Fibroblast of the conjunctiva (primary cell): ENCODE measurements at regions not wholly inside any gene's neighbourhood (a gene's known extent, or its start where the extent isn't known, plus 50 kb on each side); places are given as distances from the start of the nearest gene placed in this dataset.
"Not testable (repeated sequence)": the region's sequence is repeated elsewhere in the genome, so short reads cannot be mapped to it uniquely, and the experiment has no call there.

Source experiments
- DNase-seq: peaks from one replicate; pipeline ENCODE4 v3.0.0-alpha.2; 2010; ENCODE audit warnings: low read depth

GRCh38 chr11:67776852-67777520 lies 102.6 kb upstream of the ALDH3B2 start:
- no peak for DNase-seq

GRCh38 chr11:67774175-67774574 lies 99.8 kb upstream of the ALDH3B2 start:
- DNase-seq = not testable (repeated sequence)

DNA sequence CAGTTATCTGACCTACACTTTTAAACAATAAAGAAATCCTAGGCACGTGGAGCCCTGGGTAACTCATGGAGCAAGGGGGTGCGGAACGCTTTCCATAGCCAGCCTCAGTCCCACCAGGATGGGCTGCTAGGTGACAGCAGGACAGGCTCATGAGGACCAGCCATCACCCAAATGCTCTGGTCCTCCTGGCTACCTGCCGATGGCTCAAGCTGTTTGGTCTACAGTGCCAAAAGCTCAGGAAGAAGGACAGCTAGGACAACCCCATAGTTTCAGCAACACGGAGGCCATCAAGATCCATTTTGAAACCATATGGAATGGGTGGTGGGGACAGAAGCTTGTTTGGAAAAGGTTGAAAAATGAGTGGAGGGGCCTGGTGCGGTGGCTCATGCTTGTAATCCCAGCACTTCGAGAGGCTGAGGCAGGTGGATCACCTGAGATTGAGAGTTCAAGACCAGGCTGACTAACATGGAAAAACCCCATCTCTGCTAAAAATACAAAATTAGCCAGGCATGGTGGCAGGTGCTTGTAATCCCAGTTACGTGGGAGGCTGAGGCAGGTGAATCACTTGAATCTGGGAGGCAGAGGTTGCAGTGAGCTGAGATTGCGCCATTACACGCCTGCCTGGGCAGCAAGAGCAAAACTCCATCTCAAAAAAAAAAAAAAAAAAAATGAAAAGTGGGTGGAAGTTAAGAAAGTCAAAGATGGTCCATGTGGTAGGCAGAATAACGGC lies 93.7 kb upstream of the ALDH3B2 start:
- DNase-seq = not testable (repeated sequence)

- not testable (repeated sequence) for DNase-seq
Observed at GRCh38 chr11:67761211-67761610, 86.8 kb upstream of the ALDH3B2 start.

DNA sequence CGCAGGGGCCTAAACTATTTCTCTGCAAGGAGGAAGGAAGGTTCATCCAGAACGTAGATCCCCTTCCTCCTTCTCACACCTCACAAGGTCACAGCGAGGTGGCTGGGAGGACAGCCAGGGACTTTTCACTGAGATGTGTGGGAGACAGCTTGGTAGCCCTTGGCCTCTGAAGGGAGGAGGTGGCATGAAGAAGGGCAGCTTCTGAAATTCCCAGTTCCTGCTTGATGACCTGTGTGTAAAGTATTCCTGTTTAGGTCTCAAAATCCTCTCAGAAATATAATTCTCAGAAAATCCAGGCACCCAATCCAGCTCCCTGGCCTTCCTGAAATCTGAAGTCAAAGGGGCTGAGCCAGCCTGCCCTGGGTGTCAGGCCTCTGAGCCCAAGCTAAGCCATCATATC lies 84.9 kb upstream of the ALDH3B2 start:
- not testable (repeated sequence) for DNase-seq

- DNase-seq = not testable (repeated sequence)
Observed at GRCh38 chr11:67758467-67758866, 84.0 kb upstream of the ALDH3B2 start.

DNA sequence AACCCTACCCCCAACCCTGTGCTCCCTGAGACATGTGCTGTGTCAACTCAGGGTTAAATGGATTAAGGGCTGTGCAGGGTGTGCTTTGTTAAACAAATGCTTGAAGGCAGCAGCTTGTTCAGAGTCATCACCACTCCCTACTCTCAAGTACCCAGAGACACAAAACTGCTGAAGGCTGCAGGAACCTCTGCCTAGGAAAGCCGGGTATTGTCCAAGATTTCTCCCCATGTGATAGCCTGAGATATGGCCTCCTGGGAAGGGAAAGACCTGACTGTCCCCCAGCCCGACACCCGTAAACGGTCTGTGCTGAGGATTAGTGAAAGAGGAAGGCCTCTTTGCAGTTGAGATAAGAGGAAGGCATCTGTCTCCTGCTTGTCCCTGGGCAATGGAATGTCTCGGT lies 83.6 kb upstream of the ALDH3B2 start:
- DNase-seq = not testable (repeated sequence)

GRCh38 chr11:67753820-67754219 lies 79.4 kb upstream of the ALDH3B2 start:
- not testable (repeated sequence) for DNase-seq

- no peak for DNase-seq
Observed at GRCh38 chr11:67745181-67745726, 70.8 kb upstream of the ALDH3B2 start.

- DNase-seq = not testable (repeated sequence)
Observed at GRCh38 chr11:67744231-67744630, 69.8 kb upstream of the ALDH3B2 start.

- not testable (repeated sequence) for DNase-seq
Observed at GRCh38 chr11:67738231-67738630, 63.8 kb upstream of the ALDH3B2 start.

DNA sequence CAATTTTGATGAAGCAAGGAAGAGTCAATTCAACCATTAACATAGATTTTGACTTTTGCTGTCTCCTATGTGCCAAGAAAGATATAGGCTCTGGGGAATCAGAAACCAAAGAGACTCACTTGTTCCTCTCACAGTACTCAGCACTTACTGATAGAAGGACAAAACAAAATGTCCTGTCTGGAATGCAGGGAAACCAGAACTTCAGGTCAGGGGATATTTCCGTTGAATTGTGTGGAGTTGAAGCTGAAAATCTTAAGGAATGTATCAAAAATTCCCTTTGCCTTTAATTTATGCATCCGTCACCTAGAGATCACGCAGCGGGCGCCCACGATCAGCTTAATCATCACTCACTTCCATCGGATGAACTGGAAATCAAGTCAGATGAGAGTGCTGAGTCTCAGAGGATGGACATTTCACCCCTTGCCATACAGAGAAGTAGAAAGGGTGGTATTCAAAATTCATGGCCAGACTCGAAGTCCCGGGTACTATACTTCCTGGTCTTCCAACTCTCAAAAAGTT lies 63.2 kb upstream of the ALDH3B2 start:
- DNase-seq = not testable (repeated sequence)

GRCh38 chr11:67732045-67732787 lies 57.8 kb upstream of the ALDH3B2 start:
- no peak for DNase-seq

DNA sequence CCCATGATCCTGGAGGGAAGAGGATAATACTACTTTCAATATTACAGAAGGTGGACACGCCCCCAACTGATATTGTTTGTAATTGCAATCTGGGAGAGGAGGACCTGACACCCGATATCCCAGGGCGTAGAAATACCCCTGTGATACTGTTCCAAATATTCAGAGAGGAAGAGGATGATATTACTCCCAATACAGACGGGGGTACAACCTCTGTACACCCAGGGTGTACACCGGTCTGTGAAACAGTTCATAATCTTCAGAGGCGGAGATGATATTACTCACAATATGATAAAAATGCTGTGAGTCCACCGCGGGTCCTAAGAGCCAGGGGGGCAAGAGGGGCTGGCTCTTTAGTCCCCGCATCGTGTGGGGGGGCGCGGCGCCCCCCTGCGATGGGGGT lies 57.2 kb upstream of the ALDH3B2 start:
- DNase-seq = no peak

- not testable (repeated sequence) for DNase-seq
Observed at GRCh38 chr11:67728163-67728571, 53.7 kb upstream of the ALDH3B2 start.

DNA sequence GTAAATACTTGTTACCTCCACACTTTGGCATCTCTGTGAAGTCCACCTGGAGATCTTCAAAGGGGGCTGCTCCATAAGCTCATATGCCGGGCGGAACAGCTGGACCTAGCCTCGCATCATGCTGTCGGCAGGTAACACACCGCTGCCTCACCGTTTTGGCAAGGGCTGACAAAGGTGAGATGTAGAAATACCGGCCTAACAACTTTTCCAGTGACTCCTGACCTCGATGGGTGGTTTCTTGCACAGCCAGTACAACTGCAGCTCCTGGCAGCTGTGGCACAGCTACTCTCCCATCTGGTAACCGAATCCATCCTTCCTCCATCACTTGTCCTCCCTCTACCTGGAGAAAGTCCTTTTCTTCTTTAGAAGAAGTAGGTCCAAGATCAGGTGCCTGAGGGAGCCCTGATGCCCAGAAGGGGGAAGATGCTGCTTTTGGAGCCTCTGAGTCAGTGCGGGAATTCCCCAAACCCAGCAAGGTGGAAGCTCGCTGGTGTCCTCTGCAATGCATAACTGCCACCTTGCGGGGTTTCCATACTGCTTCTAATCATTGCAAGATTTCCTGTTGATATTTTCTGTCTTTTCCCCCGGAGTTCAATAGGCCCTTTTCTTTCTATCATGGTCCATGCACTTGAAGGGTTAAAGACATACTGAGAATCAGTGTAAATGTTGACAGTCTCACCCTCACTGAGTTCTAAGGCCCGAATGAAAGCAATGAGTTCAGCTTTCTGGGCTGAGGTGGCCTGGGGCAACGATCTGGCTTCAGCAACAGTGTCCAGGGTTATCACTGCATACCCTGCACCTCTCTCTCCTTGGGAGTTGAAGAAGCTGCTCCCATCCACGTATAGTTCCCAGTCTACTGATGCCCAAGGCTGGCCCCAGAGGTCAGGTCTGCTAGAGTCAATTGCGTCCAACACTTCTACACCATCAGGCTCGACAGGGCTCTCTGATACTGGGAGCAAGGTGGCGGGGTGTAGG lies 52.9 kb upstream of the ALDH3B2 start:
- DNase-seq = not testable (repeated sequence)
